NCI-H446 (cell line): ENCODE measurements at regions not wholly inside any gene's neighbourhood (a gene's known extent, or its start where the extent isn't known, plus 50 kb on each side); places are given as distances from the start of the nearest gene placed in this dataset.
A peak's percentile ranks its signal among the peaks of the same experiment; 100 is the strongest.

ENCODE experiments used
- DNase-seq, 2 experiments: peaks; one replicate each; lab custom pipeline; 2025; lab: John Stamatoyannopoulos, UW

DNA sequence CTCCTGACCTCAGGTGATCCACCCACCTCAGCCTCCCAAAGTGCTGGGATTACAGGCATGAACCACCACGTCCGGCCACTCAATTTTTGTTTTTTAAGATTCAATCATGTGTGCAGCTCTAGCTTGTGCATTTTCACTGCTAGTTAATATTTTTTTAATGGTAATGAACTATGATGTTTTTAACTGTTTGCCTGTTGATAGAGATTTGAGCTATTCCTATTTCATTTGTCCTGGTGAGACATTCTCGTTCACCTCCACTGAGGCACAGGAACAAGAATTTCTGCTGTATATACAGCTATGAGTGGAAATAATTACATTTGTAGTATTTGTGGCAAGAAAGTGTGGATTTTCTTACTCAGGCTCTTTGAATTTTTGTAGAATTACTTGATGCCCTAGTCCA lies 137.7 kb upstream of the MYOCD start:
- DNase-seq: no peak

DNA sequence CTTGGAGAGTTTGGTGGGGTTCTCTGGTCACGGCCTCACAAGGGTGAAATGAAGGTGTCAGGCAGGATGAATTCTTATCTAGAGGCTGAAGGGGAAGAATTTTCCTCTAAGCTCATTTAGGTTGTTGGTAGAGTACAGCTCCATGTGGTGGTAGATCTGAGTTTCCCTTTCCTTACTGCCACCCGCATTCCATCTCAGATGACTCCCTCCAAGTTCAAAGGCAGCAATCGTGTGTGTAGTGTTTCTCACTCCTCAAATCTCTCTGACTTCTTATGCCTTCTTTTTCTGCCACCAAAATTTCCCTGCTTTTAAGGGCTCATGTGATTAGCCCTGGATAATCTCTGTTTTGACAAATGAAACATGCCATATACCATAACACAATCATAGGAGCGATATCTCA lies 135.5 kb upstream of the MYOCD start:
- no peak for DNase-seq

DNA sequence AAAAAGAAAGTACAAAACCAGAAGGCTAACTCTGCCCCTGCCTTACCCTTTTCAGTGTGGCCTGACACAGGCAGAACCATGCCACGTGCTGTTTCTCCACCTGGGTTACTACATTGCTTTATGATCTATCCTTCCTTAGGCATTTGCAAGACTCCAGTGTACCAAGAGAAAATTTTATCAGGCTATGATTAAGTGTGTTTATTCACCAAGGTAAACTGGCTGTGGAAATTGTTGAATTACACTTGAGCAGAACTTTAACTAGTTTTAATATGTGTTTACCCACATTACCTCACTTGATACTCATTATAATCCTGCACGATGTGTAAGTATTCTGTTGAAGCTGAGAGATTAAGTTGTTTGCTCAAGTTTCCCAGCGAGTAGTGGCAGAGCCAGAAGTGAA lies 129.7 kb upstream of the MYOCD start:
- no peak for DNase-seq

DNA sequence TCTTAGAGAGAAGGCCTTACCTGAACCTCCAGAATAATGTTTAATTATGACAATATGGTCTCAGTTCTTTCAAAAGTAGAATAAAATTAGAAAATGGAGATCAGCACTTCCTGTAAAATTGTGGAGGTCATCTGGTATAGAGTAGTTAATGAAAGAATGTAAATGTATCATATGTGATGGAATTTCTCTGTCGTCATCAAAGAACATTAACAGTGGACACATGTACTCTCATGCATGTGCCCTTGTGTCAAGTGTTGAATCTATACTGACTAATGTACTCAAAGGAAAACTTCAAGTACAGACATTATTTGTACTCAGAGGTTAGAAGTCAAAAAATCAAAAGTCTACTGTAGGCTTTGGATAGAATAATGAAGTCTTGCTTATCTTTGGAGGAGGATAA lies 129.2 kb upstream of the MYOCD start:
- no peak for DNase-seq

DNA sequence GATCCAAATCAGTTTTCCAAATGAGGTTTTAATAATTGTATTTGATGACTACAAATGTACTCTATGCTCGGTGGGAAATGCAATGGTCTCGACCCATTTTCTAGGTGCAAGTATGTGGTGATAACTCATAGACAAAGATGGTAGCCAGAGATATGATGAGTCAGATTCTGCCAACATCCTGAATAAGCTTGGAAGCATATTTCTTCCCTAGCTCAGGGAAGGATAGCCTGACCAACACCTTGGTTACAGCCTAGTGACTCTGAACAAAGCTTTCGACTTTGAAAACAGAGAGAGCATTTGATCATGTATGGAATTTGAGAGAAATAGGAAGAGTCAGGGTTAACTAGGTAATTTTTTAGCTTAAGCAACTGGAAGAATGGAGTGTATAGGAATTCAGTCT lies 128.3 kb upstream of the MYOCD start:
- DNase-seq: no peak

DNA sequence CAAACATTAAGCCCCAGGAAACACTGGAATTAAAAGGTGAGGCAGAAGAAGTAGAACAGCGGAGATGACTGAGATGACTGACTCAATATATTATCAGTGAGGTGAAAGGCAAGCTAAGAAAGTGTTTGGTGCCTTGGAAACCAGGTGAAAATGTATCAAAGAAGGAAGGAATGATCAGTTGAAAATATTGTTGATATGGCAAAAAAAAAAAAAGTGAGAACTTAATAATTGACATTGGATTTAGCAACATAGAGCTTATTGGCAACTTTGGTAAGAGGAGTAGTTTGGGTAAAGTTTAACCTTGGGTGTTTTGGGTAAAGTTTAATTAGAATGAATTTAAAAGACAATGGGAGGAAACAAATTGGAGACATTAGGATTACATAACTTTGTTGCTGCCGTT lies 127.7 kb upstream of the MYOCD start:
- no peak for DNase-seq

DNA sequence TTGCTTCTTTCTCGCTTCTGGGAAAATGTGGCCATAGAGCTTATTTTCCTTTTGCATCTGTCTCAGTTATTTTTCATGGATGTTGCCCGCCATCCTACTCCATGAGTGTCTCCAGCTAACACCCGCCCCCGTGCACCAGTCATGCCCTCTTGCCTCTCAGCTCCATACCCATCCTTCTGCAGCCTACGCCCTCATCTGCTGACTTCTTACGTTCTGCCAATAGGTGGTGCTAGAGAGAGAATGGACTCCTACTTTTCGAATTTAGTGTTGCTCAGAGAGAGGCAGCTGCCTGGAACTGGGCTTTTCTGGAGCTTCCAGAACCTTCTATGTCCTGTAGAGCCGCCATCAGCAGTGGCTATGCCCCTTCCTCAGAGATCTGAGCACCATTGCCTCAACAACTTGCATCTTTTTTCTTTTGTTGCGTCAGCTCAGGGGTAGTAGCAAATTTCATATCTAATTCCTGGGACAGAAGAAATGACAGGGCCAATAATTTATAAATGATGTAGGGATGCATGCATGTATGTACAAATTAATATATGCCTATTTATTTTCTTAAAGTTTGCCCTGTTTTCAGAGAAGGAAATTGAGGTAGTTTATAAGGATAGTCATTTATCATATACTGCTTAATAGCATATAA lies 119.7 kb upstream of the MYOCD start:
- DNase-seq: peak; percentile 0 to 23

DNA sequence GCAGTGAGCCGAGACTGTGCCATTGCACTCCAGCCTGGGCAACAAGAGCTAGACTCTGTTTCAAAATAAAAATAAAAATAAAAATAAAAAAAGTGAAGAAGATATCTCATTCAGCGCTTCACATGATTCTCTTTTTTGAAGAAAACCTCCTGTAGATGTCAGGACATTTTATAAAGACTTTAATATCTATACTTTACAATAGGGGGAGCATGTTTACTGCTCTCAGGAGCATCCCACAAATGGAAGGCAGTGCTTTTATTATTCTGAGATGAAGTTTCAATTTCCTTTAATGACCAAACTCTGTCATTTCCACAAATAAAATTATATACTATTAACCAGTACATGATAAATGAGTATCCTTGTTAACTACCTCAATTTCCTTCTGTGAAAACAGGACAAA lies 118.7 kb upstream of the MYOCD start:
- no peak for DNase-seq

DNA sequence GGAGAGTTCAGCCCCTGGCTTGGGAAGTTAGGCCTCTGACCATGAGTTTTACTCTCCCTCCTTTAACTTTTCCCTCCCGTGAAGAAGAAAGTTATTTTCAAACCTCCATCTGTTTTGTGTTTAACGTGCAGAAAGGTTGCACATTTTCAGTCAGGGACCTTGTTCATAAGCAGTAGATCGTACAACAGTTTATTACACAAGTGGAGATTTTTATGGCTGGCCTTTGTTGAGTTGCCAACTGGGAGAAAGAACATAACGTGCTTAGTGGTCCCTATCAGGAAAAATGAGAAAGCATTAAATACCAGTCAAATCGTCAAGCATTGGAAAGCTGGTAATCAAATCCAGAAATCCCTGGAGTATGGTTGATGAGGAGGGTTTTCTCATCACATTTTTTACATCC lies 117.9 kb upstream of the MYOCD start:
- DNase-seq: no peak

DNA sequence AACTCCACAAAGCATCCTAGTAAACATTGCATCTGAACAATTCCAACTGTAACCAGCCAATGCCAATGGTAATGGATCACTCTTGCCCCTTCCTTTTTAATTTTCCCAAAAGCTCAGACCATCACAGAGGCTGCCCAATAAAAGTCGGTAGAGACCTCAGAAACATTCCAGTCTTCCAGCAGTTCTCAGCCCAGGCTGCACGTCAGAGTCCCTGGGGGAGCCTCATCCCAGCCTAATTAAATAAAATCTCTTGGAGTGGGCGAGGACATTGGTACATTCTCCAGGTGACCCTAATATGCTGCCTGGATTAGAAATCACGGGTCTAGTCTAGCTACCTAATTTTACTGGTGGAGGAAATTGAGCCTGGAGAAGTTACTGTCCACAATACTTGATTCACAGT lies 117.1 kb upstream of the MYOCD start:
- DNase-seq: no peak

DNA sequence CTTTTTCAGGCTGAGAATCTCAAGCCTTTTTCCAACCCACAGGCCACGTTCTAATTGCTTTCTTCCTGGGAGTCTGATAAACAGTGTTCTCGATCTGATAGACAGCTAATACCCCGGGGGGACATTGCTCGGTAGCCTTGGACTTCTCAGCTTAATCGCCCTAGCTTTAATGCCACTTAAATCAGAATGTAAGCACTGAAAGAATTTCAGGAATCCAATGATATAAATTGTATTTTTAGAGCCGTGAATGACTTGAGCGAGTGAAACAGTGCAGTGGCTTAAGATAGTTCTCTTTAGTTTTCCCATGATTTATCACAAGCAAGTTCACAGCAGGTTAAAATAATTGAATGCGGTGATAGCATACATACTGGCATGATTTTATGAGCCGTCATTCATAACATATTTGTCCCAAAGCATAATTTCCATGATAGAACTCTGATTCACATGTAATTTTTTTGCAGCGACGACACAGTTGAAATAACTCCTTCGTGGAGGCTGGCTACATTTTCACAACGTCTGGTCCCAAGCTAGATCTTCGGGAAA lies 116.1 kb upstream of the MYOCD start:
- DNase-seq: no peak

DNA sequence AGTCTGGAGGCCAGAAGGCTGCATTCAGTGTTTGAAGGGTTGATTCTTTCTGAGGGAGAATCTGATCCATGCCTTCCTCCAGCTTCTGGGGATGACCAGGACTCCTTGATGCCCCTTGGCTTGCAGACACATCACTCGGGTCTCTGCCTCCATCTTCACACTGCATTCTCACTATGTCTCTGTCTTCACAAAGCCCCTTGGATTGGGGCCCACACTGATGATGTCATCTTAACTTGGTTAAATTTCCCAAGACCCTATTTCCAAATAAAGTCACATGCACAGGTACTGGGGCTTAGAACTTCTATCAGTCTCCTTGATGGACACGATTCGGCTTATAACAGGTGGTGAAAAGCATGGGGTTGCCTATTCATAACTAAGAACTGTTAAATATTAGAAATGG lies 112.1 kb upstream of the MYOCD start:
- DNase-seq: no peak

DNA sequence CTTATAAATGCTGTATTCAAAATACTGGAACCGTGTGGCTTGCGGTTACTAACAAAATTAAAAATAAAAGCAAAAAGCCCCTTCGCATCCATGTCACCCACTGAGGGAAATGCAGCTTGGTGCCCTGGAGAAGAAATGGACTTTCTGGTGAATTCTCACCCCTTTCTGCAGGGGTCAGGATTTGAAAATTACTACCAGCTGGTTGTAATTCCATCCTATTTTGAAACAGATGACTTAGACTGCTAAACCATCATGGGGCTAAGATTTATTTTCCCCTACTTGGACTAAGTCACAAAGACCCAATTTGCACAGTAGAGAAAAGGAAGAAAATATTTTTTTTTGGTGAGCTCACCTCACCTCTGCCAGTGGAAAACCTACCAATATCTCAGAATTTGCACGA lies 111.4 kb upstream of the MYOCD start:
- no peak for DNase-seq

DNA sequence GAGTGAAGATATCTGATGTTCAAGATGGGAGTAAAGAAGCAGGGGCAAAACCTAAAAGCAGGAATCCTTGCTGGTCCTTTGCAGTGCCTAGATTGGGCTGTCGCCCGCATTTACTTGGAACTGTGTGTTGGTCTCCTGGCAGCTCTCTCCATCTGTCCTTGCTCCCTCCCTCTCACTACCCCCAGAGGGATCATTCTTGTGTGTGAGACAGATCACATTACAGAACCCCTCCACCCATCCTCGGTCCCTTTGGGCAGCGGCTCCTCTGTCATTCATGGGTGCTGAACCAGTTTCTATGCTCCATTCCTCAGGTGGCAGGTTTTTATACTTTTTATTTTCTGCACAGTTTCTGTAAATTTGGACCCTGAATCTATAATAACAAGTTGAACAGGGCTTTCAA lies 99.4 kb upstream of the MYOCD start:
- no peak for DNase-seq

DNA sequence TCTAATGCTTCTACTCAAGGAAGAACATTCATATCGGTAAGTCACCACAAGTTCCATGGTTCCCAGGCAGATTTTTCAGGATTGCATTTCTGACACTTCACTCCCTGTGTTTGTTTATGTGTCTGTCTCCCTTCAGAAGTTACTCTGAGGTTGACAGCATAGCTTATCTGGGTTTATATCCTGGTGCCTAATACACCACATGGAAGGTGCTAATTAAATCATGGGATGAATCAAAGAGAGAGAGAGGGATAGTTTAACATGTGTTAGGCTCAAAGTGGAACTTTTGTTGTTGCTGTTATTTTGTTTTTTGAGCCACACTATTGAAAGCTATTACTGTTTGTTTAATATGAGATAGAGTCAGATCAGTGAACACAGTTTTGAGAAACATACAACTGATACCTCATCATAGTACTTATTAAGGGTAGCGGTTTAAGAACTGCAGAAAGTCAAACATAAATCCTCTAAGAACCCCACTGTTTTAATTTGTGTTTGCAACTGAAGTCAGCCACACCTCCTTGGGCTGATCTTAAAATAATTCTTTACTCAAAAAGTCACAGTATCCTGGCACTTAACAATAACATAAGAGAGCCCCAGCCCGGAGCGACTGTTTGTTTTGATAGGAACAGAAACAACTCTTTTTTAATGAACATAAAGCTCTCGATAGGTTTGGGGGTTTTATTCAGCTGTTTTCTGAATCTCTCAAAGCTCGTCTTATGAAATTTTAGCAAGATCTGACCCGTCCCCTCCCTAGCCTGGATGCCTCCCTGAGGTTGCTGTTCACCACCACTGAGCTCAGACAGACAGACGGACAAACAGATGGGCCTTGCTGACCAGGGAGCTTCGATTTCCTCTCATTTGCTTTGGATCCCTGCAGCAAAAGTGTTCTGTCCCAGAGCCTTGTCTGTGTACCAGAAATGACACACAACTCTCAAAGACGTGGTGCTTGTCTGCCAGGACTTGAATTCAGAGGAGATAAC lies 98.3 kb upstream of the MYOCD start:
- DNase-seq: no peak

DNA sequence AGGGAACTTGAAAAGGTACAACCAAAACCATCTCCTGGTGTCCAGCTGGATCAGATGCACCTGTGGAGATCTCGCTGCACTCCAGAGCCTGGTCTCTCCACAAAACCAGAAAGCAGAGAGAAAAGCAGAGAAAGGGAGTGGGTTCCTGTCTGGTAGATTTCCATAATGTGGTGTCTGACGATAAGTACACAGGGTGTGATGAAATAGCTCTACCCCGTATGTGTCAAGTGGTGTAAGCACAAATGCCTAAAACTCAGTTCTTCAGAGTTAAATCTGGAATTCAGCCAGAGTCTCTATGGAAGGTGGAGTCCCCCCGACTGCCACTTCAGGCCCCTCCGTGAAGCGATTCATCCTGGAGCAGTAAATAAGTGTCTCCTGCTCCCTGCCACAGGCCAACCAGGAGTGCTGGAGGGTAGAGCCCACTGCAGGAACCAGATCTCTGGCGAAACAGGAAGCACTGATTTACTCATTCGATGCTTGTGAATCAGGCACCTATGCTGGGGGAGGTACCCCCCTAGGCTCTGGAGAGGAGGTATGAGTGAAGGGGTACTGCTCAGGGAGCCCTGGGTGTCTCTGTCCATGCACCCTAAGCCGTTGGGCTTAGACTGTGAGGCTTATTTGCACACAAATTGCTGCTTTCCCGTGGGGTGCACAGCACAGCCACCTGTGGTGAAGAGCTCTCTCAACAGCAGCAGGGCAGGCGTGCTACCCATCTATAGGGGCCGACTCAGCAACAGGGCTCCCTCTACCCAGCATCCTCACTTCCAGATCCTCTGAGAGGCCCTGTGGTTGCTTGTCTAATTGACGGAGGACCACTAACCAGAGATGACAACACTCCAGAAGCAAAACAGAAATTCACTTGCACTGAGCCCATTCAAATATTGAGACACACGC lies 97.1 kb upstream of the MYOCD start:
- no peak for DNase-seq

DNA sequence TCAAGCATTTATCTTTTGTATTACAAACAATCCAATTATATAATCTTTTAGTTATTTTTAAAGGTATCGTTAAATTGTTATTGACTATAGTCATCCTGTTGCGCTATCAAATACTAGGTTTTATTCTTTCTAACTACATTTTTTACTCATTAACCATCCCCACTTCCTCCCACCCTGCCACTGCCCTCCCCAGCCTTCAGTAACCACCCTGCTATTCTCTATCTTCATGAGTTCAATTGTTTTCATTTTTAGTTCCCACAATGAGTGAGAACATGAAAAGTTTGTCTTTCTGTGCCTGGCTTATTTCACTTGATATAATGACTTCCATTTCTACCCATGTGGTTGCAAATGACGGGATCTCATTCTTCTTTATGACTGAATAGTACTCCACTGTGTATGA lies 94.1 kb upstream of the MYOCD start:
- DNase-seq: no peak

DNA sequence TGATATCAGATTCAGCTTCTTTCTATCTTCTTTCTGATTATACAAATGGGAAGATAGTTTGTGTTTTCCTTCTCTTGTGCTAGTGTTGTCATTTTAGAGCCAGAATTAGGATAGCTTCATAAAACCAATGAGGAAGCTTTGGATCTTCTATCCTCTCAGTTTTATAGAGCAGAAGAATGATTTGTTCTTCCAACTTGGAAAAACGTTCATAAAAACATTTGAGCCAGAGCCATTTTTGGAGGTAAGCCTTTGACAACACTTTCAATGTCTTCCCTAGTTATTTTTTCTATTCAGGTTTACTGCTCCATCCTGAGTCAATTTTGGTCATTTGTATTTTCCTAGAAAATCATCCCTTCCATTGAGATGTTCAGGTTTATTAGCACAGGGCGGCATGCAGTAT lies 91.2 kb upstream of the MYOCD start:
- no peak for DNase-seq

DNA sequence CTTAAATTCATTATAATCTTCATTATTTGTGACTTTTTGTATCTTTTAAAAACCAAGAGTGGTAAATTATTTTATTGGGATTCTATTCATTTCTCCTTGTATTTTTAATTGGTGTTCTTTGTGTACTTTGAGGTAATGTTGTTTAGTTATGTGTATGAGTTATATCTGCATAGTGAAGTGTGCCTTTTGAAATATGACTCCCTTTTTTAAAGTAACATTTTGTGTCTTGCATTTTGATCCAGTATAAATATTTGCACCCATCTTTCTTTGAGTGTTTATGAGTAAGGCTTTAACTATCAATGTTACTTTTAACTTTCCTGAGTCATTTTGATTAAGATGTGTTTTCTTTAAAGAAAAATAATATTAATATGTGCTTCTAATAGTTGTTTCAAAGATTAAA lies 90.0 kb upstream of the MYOCD start:
- no peak for DNase-seq

DNA sequence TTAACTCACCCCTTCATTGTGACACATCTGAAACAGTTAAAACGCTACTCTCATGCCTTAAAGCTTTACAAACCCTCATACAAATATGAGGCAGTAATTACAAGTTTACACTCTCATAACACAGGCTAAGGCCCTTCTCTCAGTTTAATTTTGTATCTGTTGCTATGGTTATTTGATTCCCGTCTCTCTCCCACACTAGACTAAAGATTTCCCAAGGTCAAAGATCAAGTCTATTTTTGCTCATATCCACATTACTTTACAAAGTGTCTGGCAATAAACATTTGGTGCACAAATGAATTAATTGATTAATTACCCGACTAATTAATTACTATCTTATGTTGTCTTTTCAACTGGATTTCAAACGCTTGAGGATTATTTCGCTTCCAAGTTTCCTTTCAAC lies 86.4 kb upstream of the MYOCD start:
- no peak for DNase-seq

DNA sequence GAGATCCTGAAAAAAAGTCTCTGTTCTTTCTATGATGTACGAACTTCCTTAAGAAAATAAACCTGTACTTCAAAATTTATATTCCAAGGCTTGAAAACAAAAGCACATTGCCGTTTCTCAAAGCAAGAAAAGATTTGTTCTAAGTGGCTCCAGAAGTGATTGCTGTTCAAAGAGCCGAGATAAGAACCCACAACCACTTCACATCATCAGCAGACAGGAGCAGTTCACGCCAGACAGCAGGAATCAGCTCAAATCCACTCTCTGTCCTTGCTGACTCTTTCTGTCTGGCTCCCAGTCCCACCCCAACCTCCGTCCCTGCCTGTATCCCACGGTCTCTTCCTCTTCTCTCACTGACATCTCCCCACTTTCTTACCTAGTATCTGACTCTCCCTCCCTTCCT lies 85.0 kb upstream of the MYOCD start:
- no peak for DNase-seq

DNA sequence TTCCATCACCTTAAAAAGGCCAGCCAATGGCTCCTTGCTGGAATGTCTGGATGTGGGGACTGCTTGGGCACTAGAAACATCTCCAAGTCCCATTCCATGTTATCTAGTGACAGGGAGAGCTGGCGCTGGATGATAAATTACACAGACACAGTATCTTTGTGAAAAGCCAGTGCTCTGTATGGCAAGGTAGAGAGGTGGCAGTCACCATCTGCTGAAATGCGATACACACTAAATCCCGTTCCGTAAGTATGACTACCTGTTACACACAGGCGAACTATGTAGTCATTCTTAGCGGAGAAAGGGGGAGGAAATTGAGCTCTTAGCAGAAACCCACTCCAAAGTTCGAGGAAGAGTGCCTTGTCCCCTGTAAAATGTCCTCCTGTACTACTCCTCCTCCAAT lies 81.0 kb upstream of the MYOCD start:
- no peak for DNase-seq
